GM10248 (cell line): ENCODE measurements at regions not wholly inside any gene's neighbourhood (a gene's known extent, or its start where the extent isn't known, plus 50 kb on each side); places are given as distances from the start of the nearest gene placed in this dataset.
"Not testable (repeated sequence)": the region's sequence is repeated elsewhere in the genome, so short reads cannot be mapped to it uniquely, and the experiment has no call there.

Source experiments
- CTCF ChIA-PET: fragments of 300-600 bp; sonication (Branson Sonifier 250); formaldehyde crosslinking; extraction: SDS; loops from one replicate; lab custom pipeline; 2021; ENCODE audit warnings: antibody characterized with exemption; lab: Yijun Ruan, JAX
- POLR2A ChIA-PET: fragments of 350-650 bp; sonication (Branson Sonifier 250); formaldehyde crosslinking; extraction: SDS; loops from one replicate; lab custom pipeline; 2020; ENCODE audit warnings: antibody characterized with exemption; lab: Yijun Ruan, JAX
- DNase-seq: peaks from one replicate; pipeline ENCODE4 v3.0.0; 2012; ENCODE audit errors: extremely low spot score
- CTCF ChIP-seq: IDR thresholded peaks from 2 replicates; pipeline ENCODE4 v1.5.1; 2012; ENCODE audit warnings: mild to moderate bottlenecking, low read depth; ENCODE audit errors: extremely low read depth, missing control alignments, control extremely low read depth

- no peak for TF ChIP-seq CTCF
- DNase-seq = no peak
- POLR2A ChIA-PET = interaction anchor here (1.2 kb wide), 1 partner anchor 30 kb away, joined by 3 read pairs; no protein-coding TSS in a partner anchor
- CTCF ChIA-PET = interaction anchor here (1.3 to 3.9 kb wide), 3 partner anchors 13 to 24 kb away, joined by 3 to 11 read pairs (median 4); no protein-coding TSS in a partner anchor
Observed at GRCh38 chr6:111925296-111925695, 52.0 kb upstream of the FYN start.

GRCh38 chr6:111926731-111927302 lies 53.6 kb upstream of the FYN start:
- DNase-seq = no peak
- ChIA-PET POLR2A (no interaction called here), CTCF (interaction anchor here (0.9 to 3.9 kb wide), 6 partner anchors 11 to 83 kb away, joined by 3 to 11 read pairs (median 4); partner anchors contain the start of gene FYN)
- no peak for TF ChIP-seq CTCF

- no peak for TF ChIP-seq CTCF
- POLR2A ChIA-PET = no interaction called here
- DNase-seq = no peak
- CTCF ChIA-PET = interaction anchor here (0.9 to 3.9 kb wide), 4 partner anchors 11 to 53 kb away, joined by 3 to 11 read pairs (median 5); partner anchors contain the start of gene FYN
Observed at GRCh38 chr6:111927321-111927720, 54.1 kb upstream of the FYN start.

GRCh38 chr6:111928139-111928538 lies 54.9 kb upstream of the FYN start:
- TF ChIP-seq CTCF = no peak
- ChIA-PET POLR2A (no interaction called here), CTCF (interaction anchor here (3.9 kb wide), 1 partner anchor 10 kb away, joined by 11 read pairs; no protein-coding TSS in a partner anchor)
- no peak for DNase-seq

- CTCF ChIA-PET = interaction anchor here (1.1 kb wide), 1 partner anchor 14 kb away, joined by 3 read pairs; no protein-coding TSS in a partner anchor
- POLR2A ChIA-PET, DNase-seq: not testable (repeated sequence)
Observed at GRCh38 chr6:111934611-111935010, 61.4 kb upstream of the FYN start.

GRCh38 chr6:111936718-111937117 lies 63.5 kb upstream of the FYN start:
- no peak for DNase-seq
- CTCF ChIA-PET = no interaction called here
- no peak for TF ChIP-seq CTCF
- POLR2A ChIA-PET = no interaction called here

- CTCF ChIA-PET = interaction anchor here (1.0 to 1.8 kb wide), 5 partner anchors 11 to 112 kb away, joined by 3 to 11 read pairs (median 4); no protein-coding TSS in a partner anchor
- TF ChIP-seq CTCF = no peak
- POLR2A ChIA-PET = no interaction called here
- DNase-seq = no peak
Observed at GRCh38 chr6:111938710-111939109, 65.5 kb upstream of the FYN start.
